ENCODE measurements at regions not wholly inside any gene's neighbourhood (a gene's known extent, or its start where the extent isn't known, plus 50 kb on each side); places are given as distances from the start of the nearest gene placed in this dataset.

DNA sequence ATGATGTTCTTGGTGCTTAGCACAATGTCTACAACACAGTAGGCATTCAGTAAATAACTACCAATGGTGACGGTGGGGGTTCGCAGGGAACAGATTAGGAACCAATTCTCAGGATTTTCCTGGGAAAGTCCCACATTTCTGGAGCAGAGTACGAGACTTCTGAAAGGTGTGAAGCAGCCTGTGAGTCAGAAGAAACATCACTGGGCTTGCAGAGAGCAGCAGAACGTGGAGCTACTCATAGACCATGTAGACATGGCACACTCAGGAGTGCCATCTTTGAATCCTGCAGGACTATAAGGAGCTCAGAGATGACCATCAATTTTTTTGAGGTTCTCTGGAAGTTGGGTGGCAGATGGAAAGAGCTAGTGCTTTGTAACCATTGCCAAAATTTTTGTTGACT is 106.6 kb upstream of the ANKRD55 start:
- DNase-seq, result no peak

DNA sequence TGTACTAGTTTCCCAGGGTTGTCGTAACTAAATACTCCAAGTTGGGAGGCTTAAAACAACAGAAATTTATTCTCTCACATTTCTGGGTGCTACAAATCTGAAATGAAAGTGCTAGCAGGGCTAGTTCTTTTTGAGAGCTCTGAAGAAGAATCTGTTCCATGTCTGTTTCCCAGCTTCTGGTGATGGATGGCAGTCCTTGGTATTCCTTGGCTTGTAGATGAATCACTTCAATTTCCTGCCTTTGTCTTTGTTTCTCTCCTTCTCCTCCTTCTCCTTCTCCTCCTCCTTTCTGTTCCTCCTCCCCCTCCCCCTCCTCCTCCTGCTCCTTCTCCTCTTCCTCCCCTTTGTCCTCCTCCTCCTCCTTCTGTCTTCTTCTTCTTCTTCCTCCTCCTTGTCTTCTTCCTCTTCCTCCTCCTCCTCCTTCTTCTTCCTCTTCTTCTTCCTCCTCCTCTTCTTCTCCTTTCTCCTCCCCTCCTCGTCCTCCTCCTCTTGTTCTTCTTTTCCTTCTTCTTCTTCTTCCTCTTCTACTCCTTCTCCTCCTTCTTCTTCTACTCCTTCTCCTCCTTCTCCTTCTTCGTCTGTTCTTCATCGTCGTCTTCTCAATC is 104.7 kb upstream of the ANKRD55 start:
- DNase-seq, result no peak

DNA sequence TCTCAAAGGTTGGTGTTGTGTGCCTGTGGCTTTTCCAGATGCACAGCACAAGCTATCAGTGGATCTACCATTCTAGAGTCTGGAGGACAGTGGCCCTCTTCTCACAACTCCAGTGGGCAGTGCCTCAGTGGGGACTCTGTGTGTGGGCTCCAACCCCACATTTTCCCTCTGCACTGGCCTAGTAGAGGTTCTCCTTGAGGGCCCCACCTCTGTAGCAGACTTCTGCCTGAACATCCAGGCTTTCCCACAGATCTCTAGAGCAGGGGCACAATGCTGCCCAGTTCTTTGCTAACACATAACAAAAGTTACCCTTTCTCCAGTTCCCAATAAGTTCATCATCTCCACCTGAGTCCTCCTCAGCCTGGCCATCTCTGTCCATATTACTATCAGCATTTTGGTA is 102.1 kb upstream of the ANKRD55 start:
- no peak for DNase-seq

DNA sequence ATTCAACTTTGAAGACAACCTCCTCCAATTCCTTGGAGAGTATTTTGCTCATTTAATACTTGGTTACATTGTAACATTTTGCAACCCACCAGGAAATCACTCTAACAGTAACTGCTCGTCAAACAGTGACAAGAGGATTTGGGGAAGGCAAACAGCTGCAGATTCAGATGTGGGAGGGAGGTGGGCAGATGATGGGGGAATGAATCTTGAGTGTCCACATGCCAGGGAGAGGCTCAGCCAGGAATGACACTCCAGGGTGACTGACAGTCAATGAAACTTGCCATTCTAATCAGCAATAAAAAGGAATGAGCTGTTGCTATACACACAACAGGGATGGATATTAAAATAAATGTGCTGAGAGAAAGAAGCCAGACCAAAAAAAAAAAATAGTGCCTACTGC is 97.7 kb upstream of the ANKRD55 start:
- DNase-seq, result no peak

DNA sequence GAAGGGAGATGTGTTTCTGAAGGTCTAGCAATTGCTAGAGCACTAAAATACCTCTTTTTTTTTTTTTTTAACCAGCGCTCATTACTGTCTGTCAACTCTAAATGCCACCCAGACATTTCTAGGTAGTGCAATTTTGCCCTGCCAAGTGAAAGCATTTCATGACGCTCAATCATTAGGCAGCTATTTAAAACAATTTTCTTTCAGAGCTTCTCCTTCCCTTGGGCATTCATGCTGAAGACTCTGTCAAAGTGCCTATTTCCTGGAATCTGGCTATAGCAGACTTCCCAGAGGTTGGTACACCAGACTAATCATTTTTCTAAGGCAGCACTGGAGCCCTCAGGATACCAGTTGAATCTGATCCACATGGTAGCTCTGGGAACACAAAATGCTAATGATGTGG is 97.0 kb upstream of the ANKRD55 start:
- no peak for DNase-seq

DNA sequence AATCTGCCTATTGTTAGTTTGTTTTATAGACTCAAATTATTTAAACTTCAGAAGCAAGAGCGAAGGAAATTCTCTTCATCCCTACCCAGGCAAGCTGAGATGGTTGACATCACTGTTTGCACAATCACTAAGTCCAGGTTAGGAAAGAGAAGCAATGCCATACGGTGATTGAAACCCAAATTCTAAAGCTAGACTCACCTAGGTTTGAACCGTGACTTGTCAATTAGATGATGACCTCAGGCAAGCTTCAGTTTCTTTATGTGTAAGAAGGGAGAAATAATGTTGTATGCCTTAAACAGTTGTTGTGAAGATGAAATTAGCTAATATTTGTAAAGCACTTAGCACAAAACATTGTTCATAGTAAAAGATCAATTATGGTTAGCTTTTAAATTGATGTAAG is 96.5 kb upstream of the ANKRD55 start:
- no peak for DNase-seq

DNA sequence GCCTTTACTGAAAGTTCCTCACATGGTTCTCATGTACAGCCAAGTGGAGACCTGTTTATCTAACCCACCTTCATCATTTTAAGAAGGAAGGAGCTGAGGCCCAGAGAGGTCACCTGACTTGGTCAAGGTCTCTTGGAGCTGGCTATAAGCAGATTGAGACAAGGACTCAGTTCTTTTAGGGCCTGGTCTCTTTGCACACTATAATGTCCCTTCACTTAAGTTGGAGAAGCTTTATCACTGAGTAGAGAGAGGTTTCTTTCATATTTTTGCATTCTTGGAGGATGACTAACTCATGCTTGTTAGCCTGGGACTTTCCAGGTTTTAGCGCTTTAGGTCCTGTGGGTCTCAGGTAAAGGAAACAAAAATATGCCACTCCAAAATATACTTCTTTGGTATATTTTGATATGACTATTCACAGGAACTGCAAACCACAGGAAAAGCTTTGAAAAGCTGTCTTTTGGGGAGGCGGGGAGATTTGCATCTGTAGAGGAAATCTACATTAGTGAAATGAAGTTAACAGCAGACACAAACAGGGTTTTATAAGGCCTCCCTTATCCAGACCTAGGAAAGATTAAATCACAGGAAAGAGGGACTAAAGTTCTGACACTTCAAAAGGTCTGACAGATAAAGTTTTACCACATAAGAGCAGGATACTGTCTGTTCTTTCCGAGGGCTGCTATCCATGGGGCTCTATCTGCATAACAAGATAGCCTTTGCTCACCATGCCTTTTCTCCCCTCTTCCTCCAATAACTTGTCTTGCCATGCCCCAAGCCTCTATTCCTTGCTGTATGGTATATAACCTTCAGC is 95.8 kb upstream of the ANKRD55 start:
- no peak for DNase-seq

DNA sequence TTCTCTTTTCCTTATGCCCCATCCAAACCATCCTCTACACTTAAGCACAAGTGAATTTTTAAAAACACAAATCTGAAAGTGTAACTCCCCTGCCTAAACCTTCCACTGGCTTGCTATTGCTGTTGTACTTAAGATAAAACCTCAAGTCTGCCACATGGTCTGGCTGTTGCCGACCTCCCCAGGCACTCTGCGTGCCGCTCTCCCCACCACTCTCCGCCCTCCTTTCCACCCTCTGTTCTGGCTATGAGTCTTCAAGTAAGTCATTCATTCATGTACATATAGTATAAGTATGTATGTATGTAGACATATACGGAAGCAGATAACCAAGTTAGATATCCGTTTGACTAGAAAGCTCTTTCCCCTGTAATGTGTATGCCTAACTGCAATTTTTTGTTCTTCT is 94.7 kb upstream of the ANKRD55 start:
- DNase-seq, result no peak

DNA sequence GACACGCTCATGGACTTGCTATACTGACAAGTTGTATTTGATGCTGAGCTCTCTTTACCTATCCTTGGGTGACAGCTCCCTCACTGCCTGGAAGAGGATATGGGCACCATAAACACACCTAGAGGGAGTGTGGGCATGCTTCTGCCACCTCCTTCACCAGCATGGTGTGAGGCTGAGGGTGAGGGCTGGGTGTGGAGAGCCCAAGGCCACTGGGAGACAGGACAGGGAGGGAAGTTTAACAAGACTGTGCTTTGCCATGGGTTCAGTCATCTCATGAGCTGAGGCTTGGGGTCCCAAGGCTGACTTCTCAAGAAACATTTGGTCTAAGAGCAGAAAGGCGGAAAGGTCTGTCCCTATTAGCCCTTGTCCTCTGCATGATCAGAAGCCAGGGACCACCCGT is 93.6 kb upstream of the ANKRD55 start:
- DNase-seq, result peak; percentile 25

DNA sequence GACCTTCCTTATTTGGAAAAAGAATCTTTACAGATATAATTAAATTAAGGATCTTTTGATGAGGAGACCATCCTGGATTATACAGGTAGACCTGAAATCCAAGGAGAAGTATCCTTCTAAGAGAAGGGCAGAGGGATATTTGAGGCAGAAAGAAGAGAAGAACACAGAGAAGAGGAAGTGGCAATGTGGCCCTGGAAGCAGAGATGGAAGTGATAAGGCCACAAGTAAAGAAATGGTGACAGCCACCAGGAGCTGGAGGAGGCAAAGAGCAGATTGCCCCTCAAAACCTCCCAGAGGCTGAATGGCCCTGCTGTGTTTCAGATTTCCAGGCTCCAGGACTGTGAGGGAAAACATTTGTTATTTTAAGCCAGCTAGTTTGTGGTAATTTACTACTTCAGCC is 93.0 kb upstream of the ANKRD55 start:
- no peak for DNase-seq

DNA sequence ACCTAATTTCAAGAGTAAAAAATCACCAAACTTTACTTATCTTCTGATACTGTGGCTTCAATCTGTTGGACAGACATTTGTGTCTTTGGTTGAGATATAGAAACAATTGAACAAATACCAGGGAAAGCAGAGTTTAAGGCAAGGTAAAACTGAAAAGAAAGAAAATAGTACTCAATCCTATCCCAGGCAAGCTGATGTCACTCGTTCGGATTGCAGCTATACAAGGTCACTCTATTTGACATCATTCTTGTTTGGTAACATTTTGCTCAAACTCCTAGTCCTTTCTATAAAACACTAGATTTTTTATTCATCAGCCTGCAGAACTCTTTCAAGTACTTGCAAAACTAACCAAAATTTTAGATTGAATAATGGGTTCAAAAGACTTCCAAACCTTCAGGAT is 91.9 kb upstream of the ANKRD55 start:
- DNase-seq, result no peak

DNA sequence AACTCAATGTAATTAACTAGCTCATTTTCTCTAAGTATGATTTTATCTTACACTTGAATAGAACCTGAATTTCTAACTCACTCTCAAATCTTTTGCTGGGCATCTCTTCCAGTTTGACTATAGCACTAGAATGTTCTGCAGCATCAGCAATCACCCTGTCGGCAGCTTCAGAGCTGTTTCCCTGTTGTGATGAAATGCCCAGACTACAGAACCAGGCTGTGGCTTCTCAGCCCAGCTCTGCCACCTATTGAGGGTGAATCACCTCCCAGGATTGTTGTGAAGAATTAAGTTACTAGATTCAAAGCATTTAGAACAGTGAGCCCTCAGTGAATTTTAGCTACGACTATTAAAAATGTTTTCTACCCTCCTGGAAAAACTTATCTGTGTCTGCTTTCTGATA is 90.4 kb upstream of the ANKRD55 start:
- DNase-seq, result no peak

DNA sequence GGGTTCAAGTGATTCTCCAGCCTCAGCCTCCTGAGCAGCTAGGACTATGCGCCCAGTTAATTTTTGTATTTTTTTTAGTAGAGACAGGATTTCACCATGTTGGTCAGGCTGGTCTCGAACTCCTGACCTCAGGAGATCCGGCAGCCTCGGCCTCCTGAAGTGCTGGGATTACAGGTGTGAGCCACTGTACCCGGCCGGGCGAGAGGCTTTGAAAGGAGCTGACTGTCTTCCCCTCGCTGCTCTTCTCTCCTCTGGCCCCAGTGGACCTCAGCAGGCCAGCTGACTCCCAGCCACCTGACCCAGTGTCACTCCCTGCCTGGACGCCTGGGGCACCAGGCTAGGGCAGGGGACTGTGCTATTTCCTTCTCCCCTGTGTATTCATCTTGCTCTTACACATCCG is 89.5 kb upstream of the ANKRD55 start:
- no peak for DNase-seq

DNA sequence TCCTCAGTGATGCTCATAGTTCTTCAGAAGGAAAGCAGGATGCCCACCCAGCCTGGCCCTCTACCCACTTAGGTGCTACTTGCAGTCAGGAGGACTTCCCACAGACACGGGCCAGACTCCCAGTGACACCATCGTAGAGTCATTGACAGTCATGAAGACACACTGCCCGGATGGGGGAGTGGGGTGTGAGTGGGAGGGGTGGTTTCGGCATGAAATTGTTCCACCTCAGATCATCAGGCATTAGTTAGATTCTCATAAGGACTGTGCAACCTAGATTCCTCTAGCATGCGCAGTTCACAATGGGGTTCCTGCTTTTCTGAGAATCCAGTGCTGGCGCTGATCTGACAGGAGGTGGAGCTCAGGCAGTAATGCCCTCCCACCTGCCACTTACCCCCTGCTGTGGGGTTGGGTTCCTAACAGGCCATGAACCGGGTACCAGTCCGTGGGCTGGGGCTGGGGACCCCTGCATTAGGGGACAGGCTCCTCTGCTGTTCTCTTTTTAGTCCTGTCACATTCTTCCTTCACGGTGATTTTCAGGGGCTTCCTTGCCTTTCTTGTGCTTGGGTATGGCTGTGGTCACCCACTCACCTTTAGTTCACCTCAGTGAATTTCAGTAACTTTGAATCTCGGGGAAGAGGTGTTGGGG is 88.2 kb upstream of the ANKRD55 start:
- no peak for DNase-seq

DNA sequence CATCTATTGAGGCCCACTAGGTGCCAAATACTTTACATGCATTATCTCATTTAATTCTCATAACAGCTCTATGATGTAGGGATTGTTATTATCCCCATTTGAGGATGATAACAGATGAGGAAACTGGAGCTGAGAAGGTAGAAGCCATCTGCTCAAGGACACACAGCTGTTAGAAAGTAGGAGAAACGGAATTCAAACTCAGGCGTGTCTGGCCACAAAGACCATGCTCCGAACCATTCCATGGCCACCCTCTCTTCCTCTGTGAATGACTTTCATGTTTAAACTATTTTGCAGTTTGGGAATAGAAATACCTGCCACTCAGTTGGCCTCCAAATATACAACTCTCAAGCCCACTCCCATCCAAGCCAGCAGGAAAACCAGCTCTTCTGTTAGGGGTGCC is 87.6 kb upstream of the ANKRD55 start:
- DNase-seq, result no peak

DNA sequence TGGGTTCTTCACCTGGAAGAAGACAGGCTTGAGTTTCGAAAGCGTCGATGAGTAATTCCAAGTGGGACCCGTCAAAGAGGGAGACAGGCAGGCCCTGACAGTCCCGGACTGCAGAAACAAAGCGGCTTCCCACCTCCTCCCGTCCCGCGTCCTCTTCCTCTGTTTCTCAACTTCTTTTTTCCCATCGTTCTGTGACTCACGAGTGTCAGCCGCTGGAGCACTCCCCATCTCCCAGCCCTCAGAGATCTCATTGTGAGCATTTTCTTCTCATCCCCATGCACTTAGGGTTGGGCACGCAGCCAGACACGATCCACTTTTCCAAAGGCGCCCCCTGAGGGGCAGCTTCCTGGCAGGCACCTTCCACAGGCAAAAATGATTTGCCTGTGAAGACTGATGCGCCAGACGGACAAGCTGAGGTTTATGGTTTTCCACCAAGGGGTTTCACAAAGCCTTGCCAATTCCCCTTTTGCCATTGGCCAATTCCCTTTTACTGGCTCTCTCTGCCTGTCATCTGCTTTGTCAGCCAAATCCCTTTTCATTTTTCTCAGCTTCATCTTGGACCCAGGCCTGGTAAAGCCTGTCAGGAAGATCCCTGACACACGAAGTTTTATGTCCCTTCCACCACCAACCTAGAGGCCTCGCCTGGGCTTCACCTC is 86.5 kb upstream of the ANKRD55 start:
- DNase-seq, result no peak

DNA sequence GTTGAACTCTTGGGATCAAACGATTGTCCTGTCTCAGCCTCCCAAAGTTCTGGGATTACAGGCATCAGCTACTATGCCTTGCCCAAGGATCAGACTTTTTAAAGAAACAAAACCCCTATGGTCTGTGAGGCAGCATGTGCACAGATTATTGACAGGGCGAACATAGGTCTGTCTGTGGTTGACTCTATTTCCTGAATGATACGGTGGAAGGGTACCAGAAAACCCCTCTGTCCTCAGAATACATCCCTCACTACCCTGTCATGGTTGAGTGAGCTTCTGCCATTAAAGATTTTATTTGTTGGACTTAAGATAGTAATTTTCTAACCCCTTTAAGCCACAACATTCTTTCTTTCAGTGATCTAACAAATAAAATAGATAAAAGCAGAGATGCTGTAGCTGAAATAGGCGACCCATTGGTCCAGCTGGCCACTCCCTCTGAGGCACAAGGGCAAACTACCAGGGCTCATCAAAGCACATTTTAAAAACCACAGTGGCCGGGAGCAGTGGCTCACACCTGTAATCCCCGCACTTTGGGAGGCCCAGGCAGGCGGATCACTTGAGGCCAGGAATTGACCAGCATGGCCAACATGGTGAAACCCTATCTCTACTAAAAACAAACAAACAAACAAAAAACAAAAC is 84.9 kb upstream of the ANKRD55 start:
- DNase-seq, result no peak

DNA sequence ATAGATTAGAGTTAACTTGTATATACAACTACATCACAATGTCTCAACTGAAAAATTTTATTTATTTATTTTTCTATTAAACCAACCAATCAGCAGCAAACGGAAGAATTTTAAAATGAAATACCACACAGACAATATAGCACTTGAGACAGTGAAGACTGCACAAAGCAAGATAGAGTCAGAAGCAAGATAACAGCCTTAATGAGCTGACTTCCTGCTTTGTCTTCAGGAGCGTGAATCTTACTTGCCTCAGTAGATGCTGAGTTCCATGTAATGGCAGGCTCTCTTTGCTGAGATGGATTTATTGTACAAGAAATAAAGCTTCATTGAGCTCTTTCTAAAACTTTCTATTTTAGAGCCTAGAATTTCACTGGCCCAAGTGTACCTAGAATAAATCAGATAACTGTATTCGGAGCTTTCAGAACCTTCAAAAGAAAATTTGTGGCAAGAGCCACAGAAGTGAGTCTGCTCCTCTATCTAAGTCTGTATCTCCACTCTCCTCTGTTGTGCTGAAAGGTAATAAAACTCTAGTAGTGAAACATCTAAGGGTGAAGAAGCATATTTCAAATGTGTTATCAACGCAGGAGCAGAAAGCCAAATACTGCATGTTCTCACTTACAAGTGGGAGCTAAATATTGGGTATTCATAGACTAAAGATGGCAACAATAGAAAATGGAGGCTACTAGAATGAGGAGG is 83.3 kb upstream of the ANKRD55 start:
- DNase-seq, result no peak

DNA sequence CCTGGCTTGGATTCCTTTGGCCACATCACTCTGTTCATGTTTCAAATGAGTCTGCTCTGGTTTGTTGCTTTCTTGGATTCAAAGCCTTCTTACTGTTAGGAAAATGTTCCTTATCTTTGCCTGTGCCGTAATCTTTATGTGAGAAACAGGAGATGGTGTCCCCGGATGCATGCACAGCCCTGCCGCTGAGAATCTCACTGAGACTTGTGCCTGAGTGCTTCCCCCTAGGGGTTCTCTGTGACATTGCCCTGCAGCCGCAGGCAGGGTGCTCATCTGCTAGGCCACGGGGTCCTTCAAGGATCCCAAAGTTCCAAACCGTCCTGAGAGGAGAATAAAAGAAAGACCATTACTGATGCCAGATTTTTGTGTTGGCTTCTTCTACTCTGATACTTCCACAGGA is 81.4 kb upstream of the ANKRD55 start:
- DNase-seq, result peak; percentile 14

DNA sequence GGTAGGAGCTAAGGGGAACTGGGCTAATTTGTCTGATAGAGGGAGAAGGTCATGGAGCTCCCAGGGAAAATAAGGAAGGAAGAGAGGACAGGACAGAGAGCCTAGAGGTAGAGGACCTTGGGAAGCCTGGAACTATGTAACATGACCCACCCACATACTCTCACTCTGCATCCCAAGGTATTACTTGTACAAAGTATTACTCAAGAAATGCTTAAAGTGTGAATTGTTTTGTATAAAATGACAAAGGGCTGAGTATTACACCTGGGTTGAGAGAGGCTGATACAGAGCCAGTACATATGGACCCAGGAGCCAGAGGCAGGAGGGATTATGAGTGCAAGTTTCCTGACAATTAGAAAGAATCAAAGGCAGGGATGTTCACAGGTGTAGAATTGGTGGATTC is 80.5 kb upstream of the ANKRD55 start:
- DNase-seq, result no peak

DNA sequence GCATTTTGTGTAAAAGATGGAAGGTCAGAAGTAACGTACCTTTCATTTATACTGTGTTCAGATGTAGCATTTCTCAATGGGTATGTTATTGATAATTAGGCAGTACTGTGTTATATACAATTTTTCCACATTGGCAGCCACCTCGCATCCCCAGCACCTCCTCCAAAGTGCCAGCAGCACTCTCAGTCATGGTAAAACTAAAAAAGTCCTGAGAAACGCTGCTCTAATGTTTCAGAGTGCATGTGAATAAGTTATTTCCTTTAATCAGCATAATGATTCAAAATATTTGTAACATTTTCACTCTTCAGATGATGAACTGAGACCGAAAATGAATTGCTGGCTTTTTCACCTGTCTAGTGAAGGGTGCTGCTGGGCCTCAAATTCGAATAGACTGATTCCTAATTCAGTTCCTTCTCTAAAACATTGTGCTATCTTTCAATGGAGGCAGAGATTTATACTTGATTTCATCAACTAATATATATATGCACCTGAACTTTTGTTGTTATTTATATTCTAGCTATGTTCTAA is 79.9 kb upstream of the ANKRD55 start:
- no peak for DNase-seq

DNA sequence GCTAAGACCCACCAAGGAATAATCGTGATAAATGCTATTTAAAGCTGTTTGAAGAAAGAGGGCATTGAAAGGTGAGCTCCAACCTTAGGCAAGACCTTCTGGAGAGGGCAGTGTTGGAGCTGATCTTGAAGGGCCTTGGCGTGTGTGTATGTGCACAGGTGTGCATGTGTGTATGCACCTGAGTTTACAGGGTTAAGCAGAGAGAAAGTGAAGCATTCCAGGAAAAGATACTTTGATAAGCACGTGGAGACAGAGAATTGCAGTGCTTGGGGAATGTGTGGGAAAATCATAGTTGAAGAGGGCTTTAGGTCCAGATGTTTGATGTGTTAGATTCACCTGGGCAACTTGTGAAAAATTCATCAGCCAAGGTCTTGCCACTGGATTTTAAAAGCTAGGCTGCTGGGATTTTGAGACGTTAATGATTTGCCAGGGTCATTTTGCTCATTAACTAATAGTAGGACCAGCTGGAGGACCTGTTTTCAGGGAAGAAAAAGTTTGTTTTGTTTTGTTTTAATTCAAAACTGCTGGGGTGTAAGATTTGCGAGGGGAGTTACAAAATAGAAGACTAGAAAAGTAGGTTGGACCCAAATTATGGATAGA is 78.3 kb upstream of the ANKRD55 start:
- DNase-seq, result no peak

Measured in NCI-H146 (cell line).